ENCODE measurements at regions not wholly inside any gene's neighbourhood (a gene's known extent, or its start where the extent isn't known, plus 50 kb on each side); places are given as distances from the start of the nearest gene placed in this dataset.
"Not testable (repeated sequence)": the region's sequence is repeated elsewhere in the genome, so short reads cannot be mapped to it uniquely, and the experiment has no call there.

DNA sequence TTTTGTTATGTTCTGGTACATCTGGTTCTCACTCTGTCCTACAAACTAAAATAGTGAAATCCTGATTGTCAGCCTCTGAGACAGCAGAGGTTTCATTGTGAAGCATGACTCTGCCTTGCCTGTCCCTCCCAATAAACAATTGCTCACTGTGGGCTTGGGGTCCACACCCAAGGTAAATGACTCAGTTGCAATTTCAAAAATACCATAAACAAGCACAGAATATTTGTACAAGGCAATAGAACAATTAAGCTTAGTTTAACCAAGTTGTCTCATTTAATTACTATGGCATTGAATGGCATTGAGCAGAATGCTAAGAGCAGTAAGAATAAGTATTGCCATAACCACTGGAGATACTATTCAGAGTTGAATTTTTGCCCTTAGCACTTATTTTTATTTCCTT, 353.6 kb downstream of the SPRY2 start:
- TF ChIP-seq, protein P1, sequence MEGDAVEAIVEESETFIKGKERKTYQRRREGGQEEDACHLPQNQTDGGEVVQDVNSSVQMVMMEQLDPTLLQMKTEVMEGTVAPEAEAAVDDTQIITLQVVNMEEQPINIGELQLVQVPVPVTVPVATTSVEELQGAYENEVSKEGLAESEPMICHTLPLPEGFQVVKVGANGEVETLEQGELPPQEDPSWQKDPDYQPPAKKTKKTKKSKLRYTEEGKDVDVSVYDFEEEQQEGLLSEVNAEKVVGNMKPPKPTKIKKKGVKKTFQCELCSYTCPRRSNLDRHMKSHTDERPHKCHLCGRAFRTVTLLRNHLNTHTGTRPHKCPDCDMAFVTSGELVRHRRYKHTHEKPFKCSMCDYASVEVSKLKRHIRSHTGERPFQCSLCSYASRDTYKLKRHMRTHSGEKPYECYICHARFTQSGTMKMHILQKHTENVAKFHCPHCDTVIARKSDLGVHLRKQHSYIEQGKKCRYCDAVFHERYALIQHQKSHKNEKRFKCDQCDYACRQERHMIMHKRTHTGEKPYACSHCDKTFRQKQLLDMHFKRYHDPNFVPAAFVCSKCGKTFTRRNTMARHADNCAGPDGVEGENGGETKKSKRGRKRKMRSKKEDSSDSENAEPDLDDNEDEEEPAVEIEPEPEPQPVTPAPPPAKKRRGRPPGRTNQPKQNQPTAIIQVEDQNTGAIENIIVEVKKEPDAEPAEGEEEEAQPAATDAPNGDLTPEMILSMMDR (IDR thresholded peaks at IDR 0.05): no peak
- TF ChIP-seq POLR2A (IDR thresholded peaks at IDR 0.05): no peak
- no peak overlapping the region for H3K4me3 ChIP-seq
- intact Hi-C loops (cut with DNase I): no loop called here
- peaks cover 0 to 5% (median 0%) of the 10 kb centered on the region in 12 donors for H3K9me3 ChIP-seq
- H3K4me1 ChIP-seq: no peaks in the 10 kb centered on the region
- DNase-seq (no peak), ATAC-seq (no peak)
- H3K36me3 ChIP-seq: no peaks in the 10 kb centered on the region
- H3K27me3 ChIP-seq: no peaks in the 10 kb centered on the region
- H3K27ac ChIP-seq: no peak overlapping the region

GRCh38 chr13:79986890-79987289, 354.0 kb downstream of the SPRY2 start:
- no peaks in the 10 kb centered on the region for H3K27me3 ChIP-seq
- H3K4me1 ChIP-seq: no peaks in the 10 kb centered on the region
- TF ChIP-seq, protein P1 (IDR thresholded peaks at IDR 0.05): no peak
- TF ChIP-seq POLR2A (IDR thresholded peaks at IDR 0.05): no peak
- H3K4me3 ChIP-seq: no peak overlapping the region
- H3K9me3 ChIP-seq: peaks cover 0 to 7% (median 0%) of the 10 kb centered on the region in 12 donors
- DNase-seq (no peak), ATAC-seq (no peak)
- intact Hi-C loops (cut with DNase I): no loop called here
- 90 to 95% (median 93%) methylated on average over 1 of the region's 1 CpG for WGBS, 4 donors
- no peaks in the 10 kb centered on the region for H3K36me3 ChIP-seq
- H3K27ac ChIP-seq: no peak overlapping the region

DNA sequence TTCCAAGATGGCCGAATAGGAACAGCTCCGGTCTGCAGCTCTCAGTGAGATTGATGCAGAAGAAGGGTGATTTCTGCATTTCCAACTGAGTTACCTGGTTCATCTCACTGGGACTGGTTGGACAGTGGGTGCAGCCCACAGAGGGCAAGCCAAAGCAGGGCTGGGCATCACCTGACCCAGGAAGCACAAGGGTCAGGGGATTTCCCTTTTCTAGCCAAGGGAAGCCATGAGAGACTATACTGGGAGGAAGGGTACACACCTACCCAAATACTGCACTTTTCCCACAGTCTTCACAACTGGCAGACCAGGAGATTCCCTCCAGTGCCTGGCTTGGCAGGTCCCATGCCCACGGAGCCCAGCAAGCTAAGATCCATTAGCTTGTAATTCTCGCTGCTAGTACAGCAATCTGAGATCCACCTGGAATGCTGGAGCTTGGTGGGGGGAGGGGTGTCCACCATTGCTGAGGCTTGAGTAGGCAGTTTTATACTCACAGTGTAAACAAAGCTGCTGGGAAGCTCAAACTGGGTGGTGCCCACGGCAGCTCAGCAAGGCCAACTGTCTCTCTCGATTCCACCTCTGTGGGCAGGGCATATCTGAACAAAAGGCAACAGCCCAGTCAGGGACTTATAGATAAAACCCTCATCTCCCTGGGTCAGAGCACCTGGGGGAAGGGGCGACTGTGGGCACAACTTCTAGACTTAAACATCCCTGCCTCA, 365.8 kb downstream of the SPRY2 start:
- H3K27me3 ChIP-seq, H3K27ac ChIP-seq, H3K4me1 ChIP-seq, H3K4me3 ChIP-seq, H3K36me3 ChIP-seq, DNase-seq, ATAC-seq: not testable (repeated sequence)
- H3K9me3 ChIP-seq: peaks cover 0 to 39% (median 2%) of the 10 kb centered on the region in 12 donors
- intact Hi-C loops (cut with DNase I): loop anchor here in 1 of 10 donors (10.0 kb wide), 1 partner anchor 370 kb away; the partner anchor contains the start of gene SPRY2
- 94 to 98% (median 95%) methylated on average over 7 of the region's 7 CpGs for WGBS, 4 donors

- H3K36me3 ChIP-seq: no peaks in the 10 kb centered on the region
- H3K9me3 ChIP-seq: peaks cover 0 to 25% (median 0%) of the 10 kb centered on the region in 12 donors
- no peaks in the 10 kb centered on the region for H3K27me3 ChIP-seq
- DNase-seq (peak; percentile 52 to 67 (median 60)), ATAC-seq (peak; percentile 78 to 98 (median 90))
- WGBS, 4 donors: 57 to 74% (median 72%) methylated on average over 3 to 4 of the region's 4 CpGs
- H3K4me1 ChIP-seq: peaks cover 0 to 7% (median 0%) of the 10 kb centered on the region in 12 donors
- no peak overlapping the region for H3K4me3 ChIP-seq
- no peak for TF ChIP-seq POLR2A (IDR thresholded peaks at IDR 0.05)
- TF ChIP-seq, protein P1 (IDR thresholded peaks at IDR 0.05): peak; percentile 24 to 63 (median 53)
- H3K27ac ChIP-seq: no peak overlapping the region
- intact Hi-C loops (cut with DNase I): loop anchor here in 2 of 10 donors (1.0 to 10.0 kb wide), 2 partner anchors 366 to 371 kb away; partner anchors contain the start of gene SPRY2 (in 1 of the 2)
Observed at GRCh38 chr13:79973533-79973963, 367.4 kb downstream of the SPRY2 start.

Data from heart left ventricle (tissue), 16 donors.